RWPE1 (cell line): ENCODE measurements at regions not wholly inside any gene's neighbourhood (a gene's known extent, or its start where the extent isn't known, plus 50 kb on each side); places are given as distances from the start of the nearest gene placed in this dataset.

ENCODE experiments used
- CTCF ChIA-PET: fragments of 350-600 bp; sonication (Branson Sonifier 250); formaldehyde crosslinking; extraction: SDS; loops from one replicate; lab custom pipeline; 2021; lab: Yijun Ruan, JAX
- POLR2A ChIA-PET: fragments of 400-600 bp; formaldehyde crosslinking; extraction: SDS; loops from one replicate; lab custom pipeline; 2020; ENCODE audit warnings: antibody characterized with exemption; ENCODE audit not compliant: low non-redundant PET; lab: Yijun Ruan, JAX
- DNase-seq: peaks from one replicate; pipeline ENCODE4 v3.0.0; 2012; ENCODE audit warnings: low spot score
- H3K27ac ChIP-seq: fragments of 450-650 bp; 2 replicates; pipeline ENCODE4 v1.5.1; 2017
- CTCF ChIP-seq: fragments of 450-650 bp; conservative IDR thresholded peaks from 2 replicates; pipeline ENCODE4 v1.5.1; 2017; ENCODE audit warnings: low read depth, mild to moderate bottlenecking

- no peak overlapping the region for H3K27ac ChIP-seq
- no peak for DNase-seq
- TF ChIP-seq CTCF = no peak
- POLR2A ChIA-PET = no interaction called here
- CTCF ChIA-PET = no interaction called here
Measured at GRCh38 chr12:81811061-81811777, 52.1 kb upstream of the PPFIA2 start.

GRCh38 chr12:81809829-81810595 is 50.9 kb upstream of the PPFIA2 start:
- no peak for DNase-seq
- TF ChIP-seq CTCF = no peak
- POLR2A ChIA-PET = no interaction called here
- no peak overlapping the region for H3K27ac ChIP-seq
- CTCF ChIA-PET = no interaction called here

GRCh38 chr12:81809113-81809777 is 50.1 kb upstream of the PPFIA2 start:
- H3K27ac ChIP-seq = no peak overlapping the region
- CTCF ChIA-PET = interaction anchor here (0.6 kb wide), 1 partner anchor 1187 kb away, joined by 4 read pairs; no protein-coding TSS in a partner anchor
- no peak for TF ChIP-seq CTCF
- POLR2A ChIA-PET = no interaction called here
- DNase-seq = no peak
